Inflammatory macrophage (primary cell): ENCODE measurements at regions not wholly inside any gene's neighbourhood (a gene's known extent, or its start where the extent isn't known, plus 50 kb on each side); places are given as distances from the start of the nearest gene placed in this dataset.
"Not testable (repeated sequence)": the region's sequence is repeated elsewhere in the genome, so short reads cannot be mapped to it uniquely, and the experiment has no call there.

Experiments
- DNase-seq, 2 donors: peaks; one replicate each; pipeline ENCODE4 v3.0.0-alpha.2; 2020 to 2022

DNA sequence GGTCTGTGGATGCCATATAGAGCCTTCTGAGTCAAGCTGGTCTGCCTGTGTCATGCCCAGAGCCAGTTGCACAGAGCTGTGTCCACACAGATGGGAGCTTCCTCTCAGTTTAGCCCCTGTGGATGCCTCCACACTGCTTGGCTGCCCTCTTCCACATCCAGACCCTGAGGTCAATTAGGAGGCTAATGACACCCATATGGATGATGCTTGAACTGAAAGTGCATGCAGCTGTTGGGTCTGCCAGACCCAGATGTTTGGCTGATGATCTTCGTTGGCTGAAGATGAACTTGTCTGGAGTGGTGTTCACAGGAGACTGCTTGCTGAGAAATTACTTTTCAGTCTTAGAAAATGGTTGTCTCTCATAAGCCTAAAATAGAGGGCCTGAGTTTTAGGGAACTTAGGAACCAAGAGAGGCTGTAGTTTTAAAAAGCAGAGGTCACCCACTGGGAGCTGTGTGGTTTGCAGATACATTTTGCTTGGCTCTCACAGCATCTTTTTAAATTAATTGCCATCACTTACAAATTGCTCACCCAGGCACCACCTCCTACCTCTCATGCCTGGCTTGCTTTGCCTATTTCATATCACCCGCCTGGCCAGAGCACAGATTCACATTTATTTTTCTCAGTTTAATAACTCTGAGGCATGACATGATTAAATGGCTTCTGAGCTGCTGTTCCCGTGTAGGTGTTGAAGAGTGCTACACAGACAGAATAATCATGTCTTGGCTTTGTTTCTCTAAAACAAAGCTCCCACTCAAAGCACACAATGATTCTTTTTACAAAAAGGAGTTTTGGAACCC is 176.1 kb downstream of the MINAR1 start:
- no peak for DNase-seq

GRCh38 chr15:79609506-79609905 is 177.4 kb downstream of the MINAR1 start:
- no peak for DNase-seq

- no peak for DNase-seq
These were observed 177.9 kb downstream of the MINAR1 start for GRCh38 chr15:79610021-79610420.

- no peak for DNase-seq
These were observed 183.6 kb downstream of the MINAR1 start for GRCh38 chr15:79615754-79616153.

- peak; percentile 6 to 19 for DNase-seq
These were observed 184.9 kb downstream of the MINAR1 start for GRCh38 chr15:79617071-79617470.

DNA sequence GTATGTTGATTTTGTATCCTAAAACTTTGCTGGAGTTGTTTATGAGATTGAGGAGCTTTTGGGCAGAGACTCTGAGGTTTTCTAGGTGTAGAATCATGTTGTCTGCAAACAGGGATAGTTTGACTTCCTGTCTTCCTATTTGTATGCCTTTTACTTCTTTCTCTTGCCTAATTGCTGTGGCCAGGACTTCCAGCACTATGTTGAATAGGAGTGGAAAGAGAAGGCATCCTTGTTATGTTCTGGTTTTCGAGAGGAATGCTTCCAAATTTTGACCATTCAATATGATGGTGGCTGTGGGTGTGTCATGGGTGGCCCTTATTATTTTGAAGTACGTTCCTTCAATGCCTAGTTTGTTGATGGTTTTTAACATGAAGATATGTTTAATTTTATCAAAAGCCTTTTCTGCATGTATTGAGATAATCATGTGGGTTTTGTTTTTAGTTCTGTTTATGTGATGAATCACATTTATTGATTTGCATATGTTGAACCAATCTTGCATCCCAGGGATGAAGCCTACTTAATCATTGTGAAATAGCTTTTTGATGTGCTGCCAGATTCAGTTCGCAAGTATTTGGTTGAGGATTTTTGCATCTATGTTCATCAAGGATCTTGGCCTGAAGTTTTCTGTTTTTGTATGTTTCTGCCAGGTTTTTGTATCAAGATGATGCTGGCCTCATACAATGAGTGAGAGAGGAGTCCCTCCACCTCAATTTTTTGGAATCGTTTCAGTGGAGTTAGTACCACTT is 188.1 kb downstream of the MINAR1 start:
- no peak for DNase-seq

- not testable (repeated sequence) for DNase-seq
These were observed 189.7 kb downstream of the MINAR1 start for GRCh38 chr15:79621805-79622204.

GRCh38 chr15:79623488-79623887 is 191.4 kb downstream of the MINAR1 start:
- no peak for DNase-seq

DNA sequence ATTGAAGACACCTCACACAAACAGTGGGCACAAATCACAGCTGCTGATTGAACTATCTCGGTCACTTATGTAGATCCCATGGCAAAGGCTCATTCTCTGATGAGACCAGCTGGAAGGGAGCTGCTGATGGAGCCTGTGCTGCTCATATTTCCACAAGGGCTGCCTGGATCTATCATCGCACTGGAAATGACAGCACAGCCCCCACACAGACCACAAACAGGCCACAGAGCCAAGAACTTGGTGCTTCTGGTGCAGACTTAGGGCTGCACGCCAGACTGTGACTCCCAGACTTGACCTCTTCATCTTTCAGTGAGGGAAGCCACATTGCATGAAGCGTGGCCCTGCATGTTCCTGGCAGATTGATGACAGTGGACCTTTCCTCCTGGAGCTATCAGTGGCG is 197.6 kb downstream of the MINAR1 start:
- no peak for DNase-seq

DNA sequence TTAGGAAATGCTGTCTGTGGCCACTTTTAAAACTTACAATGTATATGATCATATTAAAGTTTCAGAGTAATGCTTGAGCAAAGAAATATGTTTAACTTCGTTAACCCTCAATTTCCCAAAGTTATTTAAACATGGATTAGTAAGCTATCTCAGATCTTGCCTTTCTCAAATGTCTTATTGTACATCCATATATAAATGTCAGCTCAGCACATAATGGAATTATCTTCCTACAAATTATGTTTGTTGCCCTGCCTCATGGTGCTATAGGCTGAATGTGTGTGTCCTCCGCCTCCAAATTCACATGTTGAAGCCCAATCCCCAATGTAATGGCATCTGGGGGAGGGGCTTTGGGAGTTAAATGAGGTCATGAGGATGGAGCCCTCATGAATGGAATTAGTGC is 200.3 kb downstream of the MINAR1 start:
- no peak for DNase-seq

GRCh38 chr15:79635149-79635771 is 203.1 kb downstream of the MINAR1 start:
- no peak for DNase-seq

DNA sequence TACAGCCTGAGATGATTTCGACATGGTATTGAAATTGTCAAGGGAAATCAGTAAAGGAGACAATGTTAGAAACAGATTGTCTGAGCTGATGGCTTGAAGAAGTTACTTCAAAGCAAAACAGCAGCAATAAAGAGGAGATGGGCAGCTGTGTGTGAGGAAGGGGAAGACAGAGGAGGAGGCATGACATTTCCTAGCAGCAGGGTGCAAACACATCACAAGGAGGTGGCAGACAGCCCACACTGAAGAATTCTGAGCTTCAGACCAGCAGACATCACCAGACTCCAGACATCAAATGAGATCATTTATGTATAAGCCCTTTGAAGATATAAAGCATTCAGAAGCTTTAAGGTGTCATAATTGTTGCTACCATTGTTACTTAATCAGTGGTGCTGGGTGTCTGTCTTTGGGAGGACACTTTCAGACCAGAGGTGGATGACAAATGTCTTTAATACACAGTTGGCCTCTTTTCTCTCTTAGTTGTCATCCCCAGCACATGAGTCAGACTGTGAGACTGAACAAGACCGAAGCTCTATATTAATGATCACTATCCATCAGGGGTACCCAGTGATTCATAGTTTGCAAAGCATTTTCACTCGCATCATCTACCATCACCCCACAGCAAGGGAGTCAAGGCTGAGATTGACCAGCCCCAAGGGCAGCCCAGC is 203.9 kb downstream of the MINAR1 start:
- DNase-seq = no peak

- DNase-seq = no peak
These were observed 208.1 kb downstream of the MINAR1 start for GRCh38 chr15:79640206-79640605.

DNA sequence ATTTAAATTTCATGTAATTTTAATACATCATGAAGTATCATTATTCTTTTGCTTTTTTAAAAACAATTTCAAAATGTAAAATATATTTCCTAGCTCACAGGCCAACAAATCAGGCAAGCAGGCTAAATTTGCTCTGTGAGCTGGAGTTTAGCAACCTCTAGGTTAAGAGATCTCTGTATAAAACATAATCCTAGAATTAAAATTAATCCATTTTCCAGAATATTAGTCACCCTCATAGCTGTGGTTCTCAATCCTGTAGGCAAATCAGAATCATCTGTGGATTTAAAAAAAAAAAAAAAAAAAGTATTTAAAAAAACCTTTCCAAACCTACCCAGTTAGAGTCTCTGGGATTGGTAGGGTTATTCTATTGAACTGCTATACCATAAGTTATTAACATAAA is 209.7 kb downstream of the MINAR1 start:
- DNase-seq = no peak

DNA sequence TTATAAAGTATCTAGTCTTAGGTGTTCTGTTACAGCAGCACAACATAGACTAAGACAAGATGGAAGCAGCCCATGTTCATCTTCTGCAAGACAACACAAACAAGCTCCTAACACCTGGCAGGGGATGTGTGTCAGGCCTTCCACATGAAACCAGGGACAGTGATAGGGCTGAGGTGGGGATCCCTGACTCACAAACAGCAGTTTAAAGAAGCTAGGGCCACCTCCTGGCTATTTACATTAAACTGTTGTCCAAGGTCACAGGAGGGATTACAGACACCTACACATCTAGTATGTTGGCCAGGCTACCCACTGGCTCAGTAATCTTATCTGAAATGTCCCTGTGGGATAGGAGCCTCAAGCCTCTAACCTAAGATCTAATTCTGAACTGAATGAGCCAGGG is 211.3 kb downstream of the MINAR1 start:
- no peak for DNase-seq

DNA sequence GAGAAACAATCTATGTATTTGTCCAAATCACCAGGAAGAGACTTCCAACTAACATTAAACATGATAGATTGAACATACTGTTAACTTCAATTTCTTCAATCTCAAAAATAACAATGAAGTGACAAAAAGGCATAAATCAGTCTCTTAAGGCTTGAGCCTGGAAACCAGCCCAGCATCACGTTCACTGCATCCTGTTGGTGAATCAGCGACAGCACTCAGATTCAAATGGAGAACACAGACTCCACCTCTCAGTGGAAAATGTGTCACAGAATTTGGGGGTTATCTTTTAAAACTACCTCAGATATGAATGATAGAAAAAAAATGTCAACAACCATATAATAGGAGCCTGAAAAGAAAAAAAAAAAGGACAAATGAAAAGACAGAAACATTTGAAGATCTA is 212.0 kb downstream of the MINAR1 start:
- DNase-seq = no peak

GRCh38 chr15:79652972-79653371 is 220.8 kb downstream of the MINAR1 start:
- DNase-seq = not testable (repeated sequence)

DNA sequence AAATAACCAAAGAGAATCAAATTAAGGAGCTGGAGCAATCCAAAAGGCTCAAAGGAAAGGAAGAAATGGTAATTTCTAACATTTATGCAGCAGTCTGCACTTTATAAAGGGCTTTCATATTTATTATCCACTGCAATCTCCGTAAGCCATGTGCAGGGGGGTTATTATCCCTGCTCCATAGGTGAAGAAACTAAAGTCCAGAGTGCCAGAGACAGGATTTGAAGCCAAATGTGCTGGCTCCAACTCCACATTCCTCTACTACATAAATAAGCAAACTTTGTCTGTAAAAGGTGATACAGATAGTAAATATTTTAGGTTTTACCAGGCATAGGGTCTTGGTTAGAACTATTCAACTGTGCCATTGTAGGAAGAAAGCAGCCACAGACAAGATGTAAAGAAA is 221.4 kb downstream of the MINAR1 start:
- no peak for DNase-seq

- DNase-seq = no peak
These were observed 224.2 kb downstream of the MINAR1 start for GRCh38 chr15:79656151-79657000.

DNA sequence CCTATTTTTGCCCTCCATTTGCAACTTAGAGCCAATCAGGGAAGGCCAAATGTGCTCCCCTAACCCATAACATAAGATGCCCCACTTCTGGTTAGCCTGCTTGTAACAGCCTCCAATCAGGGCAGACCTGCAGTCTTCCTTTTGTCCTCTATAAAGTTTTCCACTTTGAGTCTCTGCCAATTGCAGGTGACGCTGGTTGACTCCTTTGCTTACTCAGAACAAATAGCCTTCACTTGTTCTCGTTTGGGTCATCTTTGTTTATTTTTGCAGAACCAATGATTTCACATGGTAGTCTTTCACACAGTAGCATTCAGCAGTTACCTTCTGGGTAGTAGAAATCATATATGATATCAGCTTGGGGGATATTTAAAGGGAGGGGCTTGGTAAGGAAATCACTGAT is 225.6 kb downstream of the MINAR1 start:
- DNase-seq = no peak

DNA sequence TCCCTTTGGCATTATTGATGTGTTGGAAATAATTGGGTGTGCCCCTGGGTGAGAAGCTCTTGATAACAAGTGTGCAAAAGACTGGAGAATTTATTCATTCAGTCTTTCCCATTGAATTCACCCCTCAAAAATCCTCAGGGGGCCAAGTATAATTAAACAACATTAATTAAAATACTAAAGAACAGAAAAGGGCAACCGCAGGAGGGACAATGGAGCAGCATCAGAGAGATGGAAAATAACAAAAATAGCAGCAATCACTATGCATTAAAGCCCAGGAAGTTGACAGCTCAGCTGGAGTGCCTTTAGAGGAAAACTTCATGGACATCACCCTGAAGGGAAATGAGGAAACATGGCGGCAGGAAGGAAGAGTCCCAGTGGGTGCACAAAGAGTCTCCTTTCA is 227.6 kb downstream of the MINAR1 start:
- DNase-seq = no peak

DNA sequence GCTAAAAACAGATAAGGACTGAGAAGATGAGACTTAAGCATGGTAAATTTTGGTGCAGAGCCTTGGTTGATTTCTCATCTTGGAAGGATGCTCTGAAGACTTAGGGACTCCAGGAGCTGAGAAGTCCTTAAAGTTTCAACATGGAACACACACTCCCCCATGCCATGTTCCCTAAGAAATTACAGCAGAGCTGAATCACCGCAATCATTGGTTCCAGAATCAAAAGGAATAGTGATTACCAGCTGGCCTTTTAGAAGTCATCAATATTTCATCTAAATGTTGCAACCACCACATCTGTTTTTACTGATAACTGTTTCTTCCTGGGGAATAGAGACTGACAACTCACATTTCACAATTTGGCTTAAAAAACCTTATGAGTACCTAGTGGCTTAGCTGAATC is 229.3 kb downstream of the MINAR1 start:
- no peak for DNase-seq
